Peyer's patch (tissue), 4 donors: ENCODE measurements at regions not wholly inside any gene's neighbourhood (a gene's known extent, or its start where the extent isn't known, plus 50 kb on each side); places are given as distances from the start of the nearest gene placed in this dataset.

ENCODE experiments used
- DNase-seq, 3 donors: peaks; one replicate each; pipeline ENCODE4 v3.0.0-alpha.2; 2017 to 2019
- H3K27ac ChIP-seq, 4 donors: fragments of 200-600 bp; sonication (generic); one replicate each; pipeline ENCODE4 v1.5.1; 2016 to 2019
- H3K27me3 ChIP-seq, 2 donors: fragments of 200-600 bp; sonication (generic); one replicate each; pipeline ENCODE4 v1.5.1; 2019
- H3K36me3 ChIP-seq, 3 donors: fragments of 200-600 bp; sonication (generic); one replicate each; pipeline ENCODE4 v1.5.1; 2016 to 2019
- H3K4me1 ChIP-seq, 4 donors: fragments of 200-600 bp; sonication (generic); one replicate each; pipeline ENCODE4 v1.5.1; 2016 to 2019
- H3K4me3 ChIP-seq, 4 donors: fragments of 200-600 bp; sonication (generic); 1 replicate in 3 of 4; 2 replicates in 1 of 4; pipeline ENCODE4 v1.5.1; 2016 to 2019; ENCODE audit warnings: mild to moderate bottlenecking in 1 of 4
- H3K9me3 ChIP-seq, 4 donors: fragments of 200-600 bp; sonication (generic); one replicate each; pipeline ENCODE4 v1.5.1; 2016 to 2019; ENCODE audit warnings: mild to moderate bottlenecking in 1 of 4
- POLR2A ChIP-seq, 2 donors: fragments of 450-650 bp; IDR thresholded peaks; one replicate each; pipeline ENCODE4 v1.5.1; 2017; ENCODE audit warnings: antibody characterized with exemption in 2 of 2, mild to moderate bottlenecking in 2 of 2, moderate library complexity in 2 of 2
- TF ChIP-seq, protein P1 (sequence below), 6 experiments: fragments of 450-650 bp in 4 of 6; fragments of 200-600 bp in 2 of 6; sonication (generic) in 1 of 6; IDR thresholded peaks; one replicate each; pipeline ENCODE4 v1.5.1; 2017 to 2019; ENCODE audit warnings: antibody characterized with exemption in 6 of 6, mild to moderate bottlenecking in 3 of 6, moderate library complexity in 1 of 6

DNA sequence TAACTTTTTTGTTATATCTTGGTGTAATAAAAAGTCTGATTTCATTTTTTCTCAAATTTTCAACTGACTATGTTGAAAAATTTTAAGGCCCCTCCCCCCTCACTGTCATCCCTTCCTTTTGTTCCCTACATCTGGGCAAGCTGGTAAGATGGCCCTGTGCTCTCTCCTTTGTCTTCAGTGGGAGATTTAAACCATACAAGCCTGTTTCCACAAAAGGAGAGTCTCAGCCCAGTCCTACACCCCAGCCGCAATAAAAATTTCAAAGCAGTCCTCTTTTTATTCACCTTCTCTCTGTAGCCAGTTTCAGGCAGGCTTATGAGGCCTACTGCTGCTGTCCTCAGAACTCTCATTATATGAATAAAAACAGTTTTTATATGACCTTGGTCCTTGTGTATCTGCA is 630.5 kb downstream of the CBLN2 start:
- no peak overlapping the region for H3K27ac ChIP-seq
- H3K9me3 ChIP-seq: no peaks in the 10 kb centered on the region
- no peaks in the 10 kb centered on the region for H3K36me3 ChIP-seq
- H3K27me3 ChIP-seq: no peaks in the 10 kb centered on the region
- no peak overlapping the region for H3K4me3 ChIP-seq
- no peak for DNase-seq
- H3K4me1 ChIP-seq: no peaks in the 10 kb centered on the region
- TF ChIP-seq POLR2A (IDR thresholded peaks at IDR 0.05): no peak
- TF ChIP-seq, protein P1, sequence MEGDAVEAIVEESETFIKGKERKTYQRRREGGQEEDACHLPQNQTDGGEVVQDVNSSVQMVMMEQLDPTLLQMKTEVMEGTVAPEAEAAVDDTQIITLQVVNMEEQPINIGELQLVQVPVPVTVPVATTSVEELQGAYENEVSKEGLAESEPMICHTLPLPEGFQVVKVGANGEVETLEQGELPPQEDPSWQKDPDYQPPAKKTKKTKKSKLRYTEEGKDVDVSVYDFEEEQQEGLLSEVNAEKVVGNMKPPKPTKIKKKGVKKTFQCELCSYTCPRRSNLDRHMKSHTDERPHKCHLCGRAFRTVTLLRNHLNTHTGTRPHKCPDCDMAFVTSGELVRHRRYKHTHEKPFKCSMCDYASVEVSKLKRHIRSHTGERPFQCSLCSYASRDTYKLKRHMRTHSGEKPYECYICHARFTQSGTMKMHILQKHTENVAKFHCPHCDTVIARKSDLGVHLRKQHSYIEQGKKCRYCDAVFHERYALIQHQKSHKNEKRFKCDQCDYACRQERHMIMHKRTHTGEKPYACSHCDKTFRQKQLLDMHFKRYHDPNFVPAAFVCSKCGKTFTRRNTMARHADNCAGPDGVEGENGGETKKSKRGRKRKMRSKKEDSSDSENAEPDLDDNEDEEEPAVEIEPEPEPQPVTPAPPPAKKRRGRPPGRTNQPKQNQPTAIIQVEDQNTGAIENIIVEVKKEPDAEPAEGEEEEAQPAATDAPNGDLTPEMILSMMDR (IDR thresholded peaks at IDR 0.05): no peak

DNA sequence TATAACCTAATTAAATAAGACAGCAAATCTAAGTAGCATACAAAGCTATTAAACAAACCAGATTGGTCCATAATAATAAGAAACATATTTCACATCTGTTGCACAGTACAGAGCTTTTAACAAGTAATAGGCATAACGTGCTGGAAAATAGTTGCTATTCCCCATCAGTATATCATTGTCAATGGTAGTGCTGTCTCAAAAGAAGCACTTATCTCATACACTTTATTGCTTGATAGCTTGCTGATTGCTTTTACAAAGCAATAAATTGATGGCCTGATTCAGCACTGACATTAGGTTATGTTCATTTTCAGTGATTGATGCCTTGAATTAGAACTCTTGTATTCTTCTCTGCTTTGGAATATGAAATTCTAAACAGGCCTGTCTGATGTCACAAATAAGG is 641.7 kb downstream of the CBLN2 start:
- Histone ChIP-seq H3K27ac (no peak overlapping the region), H3K27me3 (no peaks in the 10 kb centered on the region), H3K4me3 (no peak overlapping the region), H3K9me3 (no peaks in the 10 kb centered on the region), H3K36me3 (no peaks in the 10 kb centered on the region), H3K4me1 (no peaks in the 10 kb centered on the region)
- TF ChIP-seq, protein P1 (IDR thresholded peaks at IDR 0.05): no peak
- no peak for TF ChIP-seq POLR2A (IDR thresholded peaks at IDR 0.05)
- DNase-seq: no peak

DNA sequence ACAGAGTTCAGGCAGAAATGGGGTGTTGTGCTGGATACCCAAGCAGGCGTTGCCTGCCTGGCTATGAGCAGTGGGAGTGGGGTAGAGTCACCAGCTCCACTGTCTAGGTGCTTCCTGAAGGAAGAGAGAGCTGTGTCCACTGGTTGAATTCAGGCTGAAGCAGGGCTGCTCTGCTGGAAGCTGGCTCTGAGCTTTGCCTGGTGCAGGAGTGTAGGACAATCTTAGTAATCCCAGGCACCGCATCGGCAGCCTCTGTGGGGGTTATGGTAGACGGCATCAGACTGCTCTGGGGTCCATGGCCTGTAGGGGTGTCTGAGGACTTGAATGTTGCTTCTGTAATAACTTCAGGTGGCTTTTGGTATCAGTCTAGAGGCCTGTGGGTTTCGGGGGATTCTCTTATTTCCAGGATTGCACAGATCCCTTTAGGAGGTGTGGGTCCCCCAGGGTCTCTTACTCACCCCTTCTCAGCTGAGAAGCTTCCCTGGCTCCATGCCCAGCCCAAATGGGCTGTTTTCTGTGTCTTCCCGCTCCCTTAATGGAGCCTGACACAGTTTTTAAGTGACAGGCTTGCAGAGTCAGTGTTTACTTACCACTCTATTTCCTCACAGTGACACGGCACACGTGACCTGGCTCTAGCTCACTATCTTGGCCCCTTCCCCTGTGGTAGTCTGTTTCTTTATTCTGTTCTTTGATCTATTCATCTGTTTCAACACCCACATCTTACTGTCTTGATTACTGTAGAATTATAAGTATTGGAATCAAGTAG is 644.3 kb downstream of the CBLN2 start:
- no peak for DNase-seq
- no peaks in the 10 kb centered on the region for H3K36me3 ChIP-seq
- no peak for TF ChIP-seq POLR2A (IDR thresholded peaks at IDR 0.05)
- TF ChIP-seq, protein P1 (IDR thresholded peaks at IDR 0.05): no peak
- H3K27ac ChIP-seq: no peak overlapping the region
- H3K4me3 ChIP-seq: no peak overlapping the region
- no peaks in the 10 kb centered on the region for H3K4me1 ChIP-seq
- H3K9me3 ChIP-seq: no peaks in the 10 kb centered on the region
- no peaks in the 10 kb centered on the region for H3K27me3 ChIP-seq

DNA sequence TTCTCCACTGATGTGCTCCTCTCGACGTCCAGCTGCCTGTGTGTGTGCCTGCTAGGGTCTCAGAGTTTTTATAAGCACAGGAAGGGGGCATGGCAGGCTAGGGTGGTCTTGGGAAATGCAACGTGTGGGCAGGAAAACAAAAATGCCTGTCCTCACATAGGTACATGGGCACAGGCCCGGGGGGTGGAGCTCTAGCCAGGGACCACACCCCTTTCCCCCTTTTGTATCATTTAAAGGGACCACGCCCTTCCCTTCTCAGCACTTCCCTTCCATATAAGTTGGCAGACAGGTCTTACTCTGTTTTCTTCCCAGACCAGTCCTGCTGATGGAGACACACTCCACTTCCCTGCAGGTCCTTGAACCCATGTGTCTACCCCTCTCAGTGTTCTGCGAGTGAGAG is 645.0 kb downstream of the CBLN2 start:
- H3K27me3 ChIP-seq: no peaks in the 10 kb centered on the region
- TF ChIP-seq, protein P1 (IDR thresholded peaks at IDR 0.05): no peak
- no peak for TF ChIP-seq POLR2A (IDR thresholded peaks at IDR 0.05)
- no peak overlapping the region for H3K27ac ChIP-seq
- no peaks in the 10 kb centered on the region for H3K9me3 ChIP-seq
- H3K36me3 ChIP-seq: no peaks in the 10 kb centered on the region
- no peak for DNase-seq
- no peaks in the 10 kb centered on the region for H3K4me1 ChIP-seq
- no peak overlapping the region for H3K4me3 ChIP-seq

DNA sequence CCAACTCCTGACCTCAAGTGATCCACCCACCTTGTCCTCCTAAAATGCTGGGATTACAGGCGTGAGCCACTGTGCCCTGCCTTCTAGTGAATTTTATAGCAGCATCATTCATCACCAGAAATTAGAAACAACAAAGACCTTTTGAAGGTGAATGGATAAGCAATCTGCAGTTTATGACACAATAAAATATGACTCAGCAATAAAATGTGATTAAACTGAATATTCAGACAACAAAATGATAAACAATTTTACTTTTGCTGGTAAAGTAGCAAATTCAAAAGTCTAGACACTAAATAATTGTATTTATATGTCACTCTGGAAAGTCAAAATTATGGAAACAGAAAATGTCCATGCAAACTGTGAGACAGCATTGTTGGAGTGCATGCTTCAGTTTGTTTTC is 656.6 kb downstream of the CBLN2 start:
- H3K9me3 ChIP-seq: peaks cover 0 to 3% (median 0%) of the 10 kb centered on the region in 4 donors
- no peak overlapping the region for H3K4me3 ChIP-seq
- no peak overlapping the region for H3K27ac ChIP-seq
- H3K27me3 ChIP-seq: no peaks in the 10 kb centered on the region
- no peaks in the 10 kb centered on the region for H3K36me3 ChIP-seq
- no peak for TF ChIP-seq POLR2A (IDR thresholded peaks at IDR 0.05)
- H3K4me1 ChIP-seq: no peaks in the 10 kb centered on the region
- DNase-seq: no peak

DNA sequence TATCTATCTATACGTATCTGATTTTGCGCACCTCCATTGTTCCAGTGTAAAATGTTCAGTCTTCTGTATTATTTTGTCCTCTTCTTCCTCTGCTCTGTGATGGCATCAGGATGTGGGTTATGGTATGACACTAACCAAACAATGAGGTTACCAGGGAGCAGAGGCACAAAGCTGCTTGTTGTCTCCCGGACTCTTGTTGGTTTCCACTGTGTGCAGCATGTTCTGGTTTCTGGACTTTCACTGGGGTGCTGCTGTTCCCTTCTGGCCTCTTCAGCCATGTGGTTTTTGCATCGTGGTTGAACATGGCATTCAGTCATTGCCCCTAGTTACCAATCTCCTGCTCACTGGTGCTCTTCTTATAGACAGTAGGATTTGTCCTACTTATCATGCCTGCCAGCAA is 665.9 kb downstream of the CBLN2 start:
- no peak for DNase-seq
- Histone ChIP-seq H3K27me3 (no peaks in the 10 kb centered on the region), H3K9me3 (no peaks in the 10 kb centered on the region), H3K27ac (no peak overlapping the region), H3K4me1 (no peaks in the 10 kb centered on the region), H3K4me3 (no peak overlapping the region), H3K36me3 (no peaks in the 10 kb centered on the region)
- TF ChIP-seq POLR2A (IDR thresholded peaks at IDR 0.05): no peak
- TF ChIP-seq, protein P1 (IDR thresholded peaks at IDR 0.05): no peak
